ENCODE measurements at regions not wholly inside any gene's neighbourhood (a gene's known extent, or its start where the extent isn't known, plus 50 kb on each side); places are given as distances from the start of the nearest gene placed in this dataset.

- DNase-seq, result no peak
- no peaks in the 10 kb centered on the region for H3K27me3 Mint-ChIP-seq (ENCODE audit: insufficient read depth)
- no peak overlapping the region for H3K4me3 Mint-ChIP-seq
- H3K4me1 Mint-ChIP-seq (ENCODE audit: low read depth), result no peaks in the 10 kb centered on the region
- H3K27ac Mint-ChIP-seq, result no peak overlapping the region
- H3K9me3 Mint-ChIP-seq, result peaks cover 72% of the 10 kb centered on the region
- peaks cover 4% of the 10 kb centered on the region; the same call in 1 of the 2 replicates for H3K36me3 Mint-ChIP-seq (ENCODE audit: low read depth)
- no peak for TF ChIP-seq CTCF (IDR thresholded peaks at IDR 0.05)
Measured at GRCh38 chr10:131772441-131772840, 128.4 kb upstream of the PPP2R2D start.

GRCh38 chr10:131773370-131774343 lies 127.2 kb upstream of the PPP2R2D start:
- no peak for TF ChIP-seq CTCF (IDR thresholded peaks at IDR 0.05)
- Mint-ChIP-seq H3K36me3 (ENCODE audit: low read depth) (peaks cover 4% of the 10 kb centered on the region; the same call in 1 of the 2 replicates), H3K27ac (no peak overlapping the region), H3K4me1 (ENCODE audit: low read depth) (no peaks in the 10 kb centered on the region), H3K4me3 (no peak overlapping the region), H3K9me3 (peaks cover 71% of the 10 kb centered on the region), H3K27me3 (ENCODE audit: insufficient read depth) (no peaks in the 10 kb centered on the region)
- DNase-seq, result no peak

GRCh38 chr10:131774681-131775085 lies 126.1 kb upstream of the PPP2R2D start:
- Mint-ChIP-seq H3K36me3 (ENCODE audit: low read depth) (peaks cover 4% of the 10 kb centered on the region; the same call in 1 of the 2 replicates), H3K9me3 (peaks cover 77% of the 10 kb centered on the region), H3K4me1 (ENCODE audit: low read depth) (no peaks in the 10 kb centered on the region), H3K4me3 (no peak overlapping the region), H3K27ac (no peak overlapping the region), H3K27me3 (ENCODE audit: insufficient read depth) (no peaks in the 10 kb centered on the region; the same call in 1 of the 2 replicates)
- TF ChIP-seq CTCF (IDR thresholded peaks at IDR 0.05), result no peak
- DNase-seq, result no peak

GRCh38 chr10:131775433-131775832 lies 125.4 kb upstream of the PPP2R2D start:
- TF ChIP-seq CTCF (IDR thresholded peaks at IDR 0.05), result no peak
- Mint-ChIP-seq H3K9me3 (peaks cover 72% of the 10 kb centered on the region), H3K27me3 (ENCODE audit: insufficient read depth) (no peaks in the 10 kb centered on the region; the same call in 1 of the 2 replicates), H3K27ac (no peak overlapping the region), H3K36me3 (ENCODE audit: low read depth) (peaks cover 4% of the 10 kb centered on the region; the same call in 1 of the 2 replicates), H3K4me1 (ENCODE audit: low read depth) (no peaks in the 10 kb centered on the region), H3K4me3 (no peak overlapping the region)
- no peak for DNase-seq

GRCh38 chr10:131775833-131776232 lies 125.0 kb upstream of the PPP2R2D start:
- Mint-ChIP-seq H3K36me3 (ENCODE audit: low read depth) (peaks cover 4% of the 10 kb centered on the region; the same call in 1 of the 2 replicates), H3K4me3 (no peak overlapping the region), H3K4me1 (ENCODE audit: low read depth) (no peaks in the 10 kb centered on the region), H3K27me3 (ENCODE audit: insufficient read depth) (no peaks in the 10 kb centered on the region; the same call in 1 of the 2 replicates), H3K9me3 (peaks cover 75% of the 10 kb centered on the region), H3K27ac (no peak overlapping the region)
- no peak for TF ChIP-seq CTCF (IDR thresholded peaks at IDR 0.05)
- DNase-seq, result no peak
